Activated naive CD8-positive, alpha-beta T cell treated with anti-CD3 and anti-CD28 coated beads, Interleukin-2, amount 50 U/mL, for 16 hours (primary cell): ENCODE measurements at regions not wholly inside any gene's neighbourhood (a gene's known extent, or its start where the extent isn't known, plus 50 kb on each side); places are given as distances from the start of the nearest gene placed in this dataset.
A peak's percentile ranks its signal among the peaks of the same experiment; 100 is the strongest.

Experiments
- DNase-seq: peaks from one replicate; pipeline ENCODE4 v3.0.0-alpha.2; 2020; ENCODE audit warnings: low read depth, low spot score

DNA sequence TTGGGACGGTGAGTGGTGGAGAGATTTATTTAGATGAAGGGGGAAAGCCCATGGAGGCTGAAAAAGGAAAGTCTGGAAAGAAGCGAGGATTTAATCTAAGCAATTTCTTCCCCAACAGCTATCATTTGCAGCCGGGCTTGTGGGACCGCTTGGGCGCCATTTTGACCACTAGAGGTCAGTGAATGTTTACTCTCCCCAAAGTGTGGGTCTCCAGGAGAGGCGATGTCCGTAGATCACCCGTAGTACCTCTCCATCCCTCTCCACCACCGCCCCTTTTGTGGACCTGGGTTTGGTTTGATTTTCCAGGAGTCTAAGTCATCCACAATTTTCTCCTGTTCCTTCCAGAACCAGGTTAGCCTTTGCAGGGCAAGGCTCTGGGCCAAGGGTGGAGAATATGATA, 91.2 kb upstream of the PARP11 start:
- no peak for DNase-seq

GRCh38 chr12:3962631-3963483, 89.7 kb upstream of the PARP11 start:
- peak; percentile 14 for DNase-seq

- DNase-seq: no peak
These were observed 88.4 kb upstream of the PARP11 start for GRCh38 chr12:3961591-3961990.

- no peak for DNase-seq
These were observed 86.8 kb upstream of the PARP11 start for GRCh38 chr12:3959799-3960560.

- DNase-seq: no peak
These were observed 85.3 kb upstream of the PARP11 start for GRCh38 chr12:3958534-3958933.

GRCh38 chr12:3951380-3952135, 78.4 kb upstream of the PARP11 start:
- no peak for DNase-seq

- DNase-seq: no peak
These were observed 77.6 kb upstream of the PARP11 start for GRCh38 chr12:3950714-3951320.

GRCh38 chr12:3947781-3948180, 74.6 kb upstream of the PARP11 start:
- no peak for DNase-seq

GRCh38 chr12:3945671-3946070, 72.5 kb upstream of the PARP11 start:
- no peak for DNase-seq

GRCh38 chr12:3944620-3945019, 71.4 kb upstream of the PARP11 start:
- no peak for DNase-seq

DNA sequence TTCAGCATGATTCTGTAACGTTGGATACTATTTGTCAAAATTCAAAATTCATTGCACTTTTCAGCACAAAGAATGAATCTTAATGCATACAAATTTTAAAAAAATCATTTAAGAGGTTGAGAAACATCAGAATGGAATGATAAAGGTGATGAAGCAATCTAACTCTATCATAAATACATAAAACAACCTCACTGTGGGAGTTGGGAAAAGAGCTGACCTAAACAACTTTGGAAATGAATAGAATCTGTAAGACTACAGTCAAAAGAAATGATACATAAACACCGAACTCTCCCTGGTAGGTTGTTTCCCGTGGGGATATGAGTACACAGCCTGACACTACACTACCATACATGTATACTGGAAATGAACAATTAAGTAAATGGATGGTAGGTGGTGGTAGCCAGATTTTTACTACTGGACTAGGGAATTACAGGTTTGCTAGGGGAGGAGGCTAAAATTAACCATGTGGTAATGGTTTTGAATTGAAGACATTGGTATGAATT, 64.9 kb upstream of the PARP11 start:
- no peak for DNase-seq

DNA sequence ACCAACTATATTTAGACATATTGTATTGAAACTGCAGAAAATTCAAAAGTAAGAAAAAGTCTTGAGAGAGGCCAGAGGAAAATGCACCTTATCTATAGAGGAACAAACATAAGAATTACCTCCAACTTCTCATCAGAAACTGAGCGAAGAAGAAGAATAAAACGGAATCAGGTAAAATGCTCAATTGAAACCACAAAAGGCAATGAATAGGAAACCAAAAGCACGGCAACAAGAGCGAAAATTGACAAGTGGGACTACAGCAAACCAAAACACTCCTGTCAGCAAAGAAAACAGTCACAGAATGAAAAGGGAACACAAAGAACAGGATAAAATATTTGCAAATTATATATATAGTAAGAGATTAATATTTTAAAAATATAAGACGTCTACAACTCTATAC, 61.9 kb upstream of the PARP11 start:
- DNase-seq: no peak

DNA sequence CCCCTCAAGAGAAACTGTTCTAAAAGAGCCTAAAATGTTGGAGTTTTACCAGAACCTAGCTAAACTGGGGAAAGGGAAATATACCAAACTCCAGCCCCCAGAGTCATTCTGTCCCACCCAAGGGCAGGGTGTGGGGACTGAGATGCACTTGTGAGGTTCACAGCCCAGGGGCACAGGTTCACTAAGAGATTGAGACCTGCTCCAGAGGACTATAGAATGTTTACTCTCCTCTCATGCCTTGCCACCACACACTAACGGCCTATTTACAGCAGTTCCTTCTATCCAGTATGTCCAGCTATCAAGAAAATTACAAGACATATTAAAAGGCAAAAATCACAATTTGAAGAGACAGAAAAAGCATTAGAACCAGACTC, 60.6 kb upstream of the PARP11 start:
- DNase-seq: no peak

- no peak for DNase-seq
These were observed 60.0 kb upstream of the PARP11 start for GRCh38 chr12:3933074-3933818.

DNA sequence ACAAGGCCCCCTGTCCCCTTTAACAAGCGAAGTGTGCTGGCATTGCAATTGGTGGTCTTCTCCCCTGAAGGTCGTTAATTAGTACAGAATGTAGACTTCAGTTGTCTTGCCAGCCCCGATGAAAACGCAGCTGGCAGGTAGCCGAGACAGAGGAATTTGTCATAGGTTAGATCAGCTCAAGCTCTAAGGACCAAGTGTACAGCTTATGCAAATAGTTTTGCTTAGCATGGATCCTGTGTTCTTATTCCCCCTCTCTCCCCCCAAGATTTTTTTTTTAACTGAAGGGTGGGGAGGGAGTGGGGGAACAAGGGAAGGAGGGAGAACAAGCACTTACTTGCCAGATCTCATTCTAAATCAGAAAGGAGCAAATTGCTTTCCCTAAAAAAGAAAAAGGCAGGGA, 58.6 kb upstream of the PARP11 start:
- no peak for DNase-seq

GRCh38 chr12:3931206-3931605, 58.0 kb upstream of the PARP11 start:
- DNase-seq: no peak

- DNase-seq: no peak
These were observed 56.8 kb upstream of the PARP11 start for GRCh38 chr12:3929875-3930615.

DNA sequence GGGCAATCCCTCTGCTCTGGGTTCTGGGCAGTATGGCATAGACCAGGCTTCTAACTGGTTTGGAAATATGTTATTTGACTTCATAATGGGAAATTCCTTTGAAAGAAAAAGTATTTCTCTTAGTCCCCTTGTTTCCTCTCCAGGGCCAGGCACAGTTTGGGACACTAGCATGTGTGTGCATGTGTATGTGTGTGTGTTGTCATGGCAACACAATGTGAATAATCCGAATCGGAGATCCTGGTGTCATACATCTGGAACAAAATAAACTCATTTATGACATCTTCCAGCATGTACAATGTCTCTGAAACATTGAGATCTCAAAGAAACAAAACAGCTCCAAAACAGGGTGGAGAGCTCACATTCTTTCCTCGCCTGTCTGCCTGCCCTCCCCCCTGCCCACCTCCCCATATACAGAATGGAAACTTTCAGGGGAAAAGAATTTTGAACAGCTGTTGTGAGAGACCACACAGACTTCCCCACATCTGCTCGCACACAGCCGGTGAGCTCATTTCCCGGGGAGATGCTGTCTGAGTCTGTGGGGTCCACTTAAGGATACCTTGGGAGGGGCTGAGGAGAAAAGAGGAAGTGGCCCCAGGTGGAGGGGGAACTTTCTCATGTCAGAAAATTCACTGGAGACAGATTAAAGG, 55.5 kb upstream of the PARP11 start:
- no peak for DNase-seq

DNA sequence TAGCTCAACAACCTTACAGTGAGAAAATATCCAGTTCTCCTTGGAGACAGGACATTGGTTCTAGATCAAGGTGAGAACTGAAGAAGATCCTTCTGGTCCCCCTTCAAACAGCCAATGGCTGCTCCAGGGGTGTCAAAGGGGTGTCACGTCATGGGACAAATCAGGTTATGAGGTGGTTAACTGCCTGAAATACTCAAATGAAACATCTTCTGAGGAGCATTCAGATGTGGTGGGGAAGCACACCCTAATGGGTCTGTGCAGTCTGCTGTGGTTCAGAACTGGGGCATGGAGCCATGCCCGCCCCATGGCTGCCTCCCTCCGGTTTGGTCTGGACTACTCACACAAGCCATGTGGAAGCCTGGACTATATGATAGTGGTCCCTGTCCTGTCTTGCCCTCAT, 52.4 kb upstream of the PARP11 start:
- DNase-seq: no peak

GRCh38 chr12:3924761-3925160, 51.6 kb upstream of the PARP11 start:
- DNase-seq: no peak
